HG02870 (cell line): ENCODE measurements at regions not wholly inside any gene's neighbourhood (a gene's known extent, or its start where the extent isn't known, plus 50 kb on each side); places are given as distances from the start of the nearest gene placed in this dataset.
"Not testable (repeated sequence)": the region's sequence is repeated elsewhere in the genome, so short reads cannot be mapped to it uniquely, and the experiment has no call there.

Experiments used
- ATAC-seq: cut with Tn5 transposase; IDR thresholded peaks from one replicate; pipeline ENCODE4 v1.9.1; 2021; ENCODE audit warnings: mild to moderate bottlenecking, moderate library complexity; ENCODE audit not compliant: unreplicated experiment

DNA sequence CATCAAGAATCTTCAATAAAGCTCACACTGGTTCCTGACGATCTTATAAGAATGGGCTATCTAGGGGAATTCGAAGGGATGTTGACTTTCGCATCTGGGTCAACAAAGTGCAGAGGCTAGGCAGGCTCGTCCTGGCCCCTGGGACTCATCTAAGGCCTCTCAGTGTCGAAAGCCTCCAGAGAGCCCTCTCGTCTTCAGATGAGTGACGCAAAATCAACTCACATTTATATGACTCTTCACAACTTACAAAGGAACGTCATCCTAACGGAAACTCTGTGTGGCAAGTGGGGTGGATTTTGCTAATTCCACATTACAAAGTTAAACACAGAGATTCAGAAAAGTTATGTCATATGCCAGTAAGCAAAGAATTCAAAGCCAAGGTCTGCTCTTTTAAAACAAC lies 270.5 kb upstream of the EXOC2 start:
- no peak for ATAC-seq

DNA sequence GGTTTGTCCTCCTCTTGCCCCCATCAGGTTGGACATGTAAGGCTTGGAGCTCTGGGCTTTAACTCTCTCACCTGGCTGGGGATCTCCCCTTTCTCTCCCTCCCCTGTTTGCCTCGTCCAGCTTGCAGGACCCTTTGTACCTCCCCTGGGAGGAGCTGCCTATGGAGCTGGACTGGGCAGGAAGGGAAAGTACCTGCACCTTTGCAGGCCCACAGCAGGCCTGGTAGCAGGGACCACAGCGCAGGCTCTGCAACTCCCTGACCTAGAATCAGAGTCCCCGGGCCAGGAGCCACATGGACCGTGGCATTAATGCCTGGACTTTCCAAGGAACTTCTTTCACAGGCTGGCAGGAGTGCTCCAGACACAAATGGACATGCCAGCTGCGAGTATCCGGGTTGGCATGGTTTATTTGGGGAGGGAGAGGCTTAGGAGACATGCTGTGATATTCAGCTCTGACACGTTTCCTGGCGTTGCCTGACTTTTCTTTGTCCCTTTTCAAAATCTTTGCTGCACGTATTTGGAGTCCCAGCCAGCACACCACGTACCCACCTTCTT lies 268.5 kb upstream of the EXOC2 start:
- ATAC-seq: no peak

DNA sequence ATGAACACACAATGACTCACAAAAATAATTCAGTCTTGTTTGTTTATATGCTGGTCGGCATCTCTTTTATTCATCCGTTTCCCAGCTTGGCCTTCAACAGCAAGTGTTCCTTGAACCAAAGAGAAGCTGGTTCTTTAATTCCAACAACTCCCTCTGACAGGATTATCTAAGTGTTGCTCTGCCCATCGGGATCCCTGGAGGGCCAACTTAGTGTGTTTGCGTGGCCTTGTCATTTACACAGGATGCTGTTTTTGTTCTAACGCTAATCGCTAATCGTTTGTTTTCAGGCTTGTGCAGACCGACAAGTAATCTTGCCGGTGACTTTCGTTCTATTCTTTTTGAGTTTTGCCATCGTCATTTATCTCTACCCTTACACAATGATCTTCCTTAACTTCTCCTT lies 267.4 kb upstream of the EXOC2 start:
- no peak for ATAC-seq

DNA sequence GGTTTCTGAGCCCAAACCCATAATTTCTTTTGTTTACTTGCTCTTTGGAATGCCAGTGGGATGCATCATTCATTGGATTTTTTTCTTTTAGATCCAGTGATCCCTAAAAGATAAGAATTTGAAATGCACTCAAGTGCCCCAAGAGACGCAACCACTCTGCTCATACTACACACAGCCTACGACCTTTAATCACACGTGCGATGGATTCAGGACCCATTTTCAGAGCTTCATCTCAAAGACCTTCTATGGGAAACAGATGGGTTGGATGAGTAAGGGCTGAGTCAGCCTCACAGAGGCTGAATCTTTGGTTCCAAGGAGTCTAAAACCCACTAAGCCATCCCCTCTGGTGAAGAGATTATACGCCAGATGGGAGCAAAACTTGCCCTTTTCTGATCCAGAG lies 265.5 kb upstream of the EXOC2 start:
- ATAC-seq: no peak

DNA sequence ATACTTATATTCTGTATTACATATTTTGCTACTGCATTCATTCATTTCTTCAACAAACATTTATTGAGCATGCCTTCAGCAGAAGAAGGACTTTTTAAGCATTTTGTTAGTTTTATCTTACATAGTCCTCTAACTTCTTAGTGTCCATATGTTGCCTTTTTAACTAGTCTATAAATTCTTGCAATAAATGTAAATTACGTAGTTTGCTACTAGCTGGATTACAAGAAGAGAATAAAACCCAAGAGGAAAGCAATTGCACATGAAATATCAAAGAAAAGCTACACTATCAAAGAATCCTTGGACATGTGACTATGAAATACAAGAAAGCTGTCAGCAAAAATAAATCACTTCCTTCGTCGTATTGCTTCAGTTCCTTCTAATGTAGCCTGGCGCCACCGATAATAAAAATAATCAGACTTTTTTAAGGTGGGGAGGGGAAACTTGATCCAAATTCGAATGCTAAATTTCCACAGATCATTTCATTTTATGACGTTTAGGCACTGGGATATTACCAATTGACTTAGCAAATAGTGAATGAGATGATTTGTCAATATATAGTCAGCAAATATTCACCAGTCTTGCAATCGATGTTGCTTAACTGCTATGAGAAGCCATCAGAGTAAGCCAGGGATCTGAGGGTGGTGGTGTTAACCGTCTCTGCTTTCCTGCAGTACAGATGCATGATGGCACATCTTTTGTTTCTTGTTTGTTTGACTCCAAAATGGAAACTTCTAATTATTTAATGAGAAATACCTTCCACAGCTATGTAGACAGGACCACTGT lies 258.7 kb upstream of the EXOC2 start:
- ATAC-seq: no peak

DNA sequence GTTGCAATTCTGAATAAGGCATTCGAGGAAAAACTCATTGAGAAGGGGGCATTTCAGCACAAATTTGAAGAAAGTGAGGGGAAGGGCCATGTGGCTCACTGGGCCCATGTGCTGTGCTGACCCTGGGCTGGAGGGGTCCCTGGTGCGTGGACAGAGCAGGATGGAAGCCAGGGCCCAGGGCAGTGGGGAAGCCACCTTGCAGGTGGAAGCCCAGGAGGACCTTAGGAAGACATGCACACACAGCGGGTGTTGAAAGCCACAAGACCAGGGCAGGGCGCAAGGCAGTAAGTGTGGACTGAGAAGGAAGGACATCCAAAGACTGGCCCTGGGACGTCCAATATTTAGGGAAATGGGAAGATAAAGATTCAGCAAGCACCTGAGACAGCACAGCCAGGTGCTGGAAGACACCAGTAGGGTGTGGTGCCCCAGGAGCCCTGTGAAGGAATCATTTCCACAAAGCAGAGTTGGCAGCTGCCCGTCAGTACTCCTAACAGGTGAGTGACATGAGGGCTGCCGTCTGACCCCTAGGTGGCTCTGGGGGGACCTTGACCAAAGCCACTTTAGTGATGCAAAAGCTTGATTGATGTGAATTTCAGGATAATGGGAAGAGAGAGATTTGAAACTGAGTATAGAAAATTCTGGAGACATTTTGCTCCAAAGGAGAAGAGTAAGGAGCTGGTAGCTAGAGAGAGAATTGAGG lies 254.4 kb upstream of the EXOC2 start:
- no peak for ATAC-seq

DNA sequence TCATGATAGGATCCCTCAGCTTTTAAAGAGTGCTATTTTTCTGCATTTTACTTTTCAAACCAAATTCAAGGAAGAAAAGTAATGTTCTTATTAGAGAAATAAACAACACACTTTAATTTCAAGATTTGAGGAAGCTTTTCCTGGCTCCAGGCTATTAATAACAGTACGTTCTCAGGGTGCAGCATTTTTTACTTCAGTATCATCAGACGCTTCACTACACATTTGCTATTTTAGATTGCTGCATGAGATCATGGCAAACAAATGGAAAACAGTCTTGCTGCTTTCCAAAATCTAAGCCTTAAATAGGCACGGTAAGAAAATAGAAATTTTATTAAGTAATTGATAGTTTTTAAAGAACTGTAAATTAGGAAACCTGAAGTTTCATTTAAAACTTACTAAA lies 253.6 kb upstream of the EXOC2 start:
- ATAC-seq: no peak

DNA sequence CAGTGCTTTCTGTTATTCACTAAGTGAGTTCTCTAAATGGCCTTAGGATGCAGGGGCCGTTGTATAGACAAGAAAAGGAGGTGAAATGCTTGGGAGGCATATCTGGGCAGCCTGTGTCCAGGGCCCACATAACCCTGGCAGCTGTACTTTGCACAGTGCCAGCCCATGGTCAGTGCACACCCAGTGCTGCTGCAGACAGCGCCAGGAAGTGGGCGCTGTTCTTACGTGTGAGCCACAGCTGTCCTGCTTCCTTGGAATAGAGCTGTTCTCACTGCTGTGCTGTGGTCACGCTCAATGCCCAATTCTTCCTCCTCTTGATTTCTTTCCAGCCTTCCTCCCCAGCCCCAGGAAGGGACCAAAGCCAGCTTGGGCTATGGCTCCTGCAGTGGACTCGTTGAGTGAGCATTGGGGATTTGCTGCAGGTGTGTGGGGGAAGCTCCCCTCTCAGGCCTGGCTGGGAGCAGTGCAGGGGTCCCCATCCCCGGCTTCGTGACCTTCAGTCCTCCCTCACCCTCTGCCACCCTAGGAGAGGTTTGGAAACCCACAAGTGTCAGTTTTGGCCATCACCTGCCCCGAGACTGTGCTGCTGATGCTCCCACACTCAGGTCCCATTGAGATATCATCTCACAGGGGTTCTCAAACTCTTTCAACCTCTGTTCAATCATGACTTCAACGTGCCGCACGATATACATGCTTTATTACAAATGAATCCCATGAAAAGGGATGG lies 246.8 kb upstream of the EXOC2 start:
- no peak for ATAC-seq

DNA sequence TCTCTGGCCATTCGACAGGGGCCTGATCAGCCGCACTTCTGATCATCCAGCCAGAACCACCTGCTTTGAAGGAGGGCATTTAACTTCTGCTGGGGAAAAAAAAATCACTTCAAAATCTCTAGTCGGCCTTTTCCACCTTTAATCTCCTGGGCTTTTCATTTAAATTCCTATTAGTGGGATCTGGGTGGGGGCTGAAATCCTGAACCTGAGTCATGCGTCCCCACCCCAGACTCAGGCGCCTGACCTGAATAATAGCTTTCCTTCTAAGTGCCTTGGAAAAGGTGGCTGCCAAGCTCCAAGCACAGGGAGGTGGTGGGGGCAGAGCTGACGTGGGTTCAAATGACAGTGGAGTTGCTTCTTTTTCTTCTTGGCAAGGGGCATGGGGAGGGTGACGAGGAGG lies 246.0 kb upstream of the EXOC2 start:
- ATAC-seq: no peak

DNA sequence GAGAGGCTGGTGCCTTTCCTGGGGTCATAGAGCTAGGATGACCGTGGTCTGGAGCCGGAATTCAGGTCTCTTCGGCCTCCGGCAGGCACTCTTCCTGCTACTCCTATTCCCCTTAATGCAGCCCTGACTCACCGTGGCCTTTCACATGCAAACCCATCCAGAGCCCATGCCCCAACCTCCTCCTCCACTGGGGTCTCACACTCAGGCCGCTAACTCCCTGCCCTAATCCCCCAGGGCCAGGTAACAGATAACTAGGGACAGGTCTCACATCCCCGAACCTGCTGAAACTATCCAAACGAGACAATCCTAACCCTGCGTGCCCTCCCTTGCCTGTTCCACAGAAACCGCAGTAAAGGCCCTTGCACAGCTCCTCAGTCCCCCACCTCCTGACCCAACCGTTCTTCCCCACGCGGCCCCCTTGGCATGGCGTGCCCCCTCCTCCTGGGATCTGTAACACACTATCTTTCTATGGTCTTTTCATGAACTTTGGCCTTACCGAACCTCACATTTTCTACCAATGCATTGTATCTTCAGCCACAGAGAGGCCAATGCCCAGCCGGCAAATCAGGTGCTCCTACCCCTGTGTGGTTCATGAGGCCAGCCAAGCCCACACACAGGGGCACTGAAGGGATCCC lies 245.4 kb upstream of the EXOC2 start:
- ATAC-seq: no peak

DNA sequence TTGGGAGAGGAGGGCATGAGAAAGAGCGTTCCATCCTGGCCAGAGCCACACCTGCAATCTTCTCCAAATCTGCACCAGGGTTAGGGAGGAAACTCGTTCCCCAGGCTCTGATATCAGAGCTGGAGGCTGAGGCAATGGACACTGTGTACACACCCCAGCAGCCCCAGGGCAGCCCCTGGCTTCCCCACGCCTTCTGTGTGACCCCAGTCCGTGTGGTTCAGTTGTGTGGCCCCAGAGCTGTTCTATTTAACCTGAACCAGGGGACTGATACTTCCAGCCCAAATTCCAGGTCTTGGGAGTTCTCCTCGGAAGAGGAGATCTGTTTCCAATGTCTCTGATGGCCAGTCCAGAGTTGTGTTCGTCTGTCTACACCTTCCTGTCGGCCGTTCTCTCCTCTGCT lies 242.6 kb upstream of the EXOC2 start:
- no peak for ATAC-seq

DNA sequence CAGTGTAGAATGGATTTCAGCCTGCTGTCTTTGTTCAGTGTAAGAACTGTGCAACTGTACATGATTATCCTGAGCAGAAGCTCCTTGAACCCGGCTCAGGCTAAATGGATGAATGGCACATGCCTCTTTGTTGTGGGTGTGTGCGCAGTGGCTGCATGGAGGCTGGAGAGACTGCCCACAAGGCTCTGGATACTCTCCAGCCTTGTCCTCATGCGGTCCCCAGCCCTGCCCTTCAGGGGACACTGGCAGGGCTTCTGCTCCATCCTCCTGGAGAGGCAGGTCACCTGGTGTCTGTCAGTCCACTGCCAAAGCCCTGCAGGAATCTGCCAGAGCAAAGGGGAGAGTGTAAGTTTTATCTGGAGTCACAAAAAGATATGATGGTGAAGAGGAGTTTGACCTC lies 241.7 kb upstream of the EXOC2 start:
- ATAC-seq: no peak

DNA sequence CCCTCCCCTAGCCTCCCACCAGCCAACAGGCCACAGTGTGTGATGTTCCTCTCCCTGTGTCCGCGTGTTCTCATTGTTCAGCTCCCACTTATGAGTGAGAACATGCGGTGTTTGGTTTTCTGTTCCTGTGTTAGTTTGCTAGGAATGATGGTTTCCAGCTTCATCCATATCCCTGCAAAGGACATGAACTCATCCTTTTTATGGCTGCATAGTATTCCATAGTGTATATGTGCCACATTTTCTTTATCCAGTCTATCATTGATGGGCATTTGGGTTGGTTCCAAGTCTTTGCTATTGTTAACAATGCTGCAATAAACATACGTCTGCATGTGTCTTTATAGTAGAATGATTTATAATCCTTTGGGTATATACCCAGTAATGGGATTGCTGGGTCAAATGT lies 239.0 kb upstream of the EXOC2 start:
- ATAC-seq: not testable (repeated sequence)

DNA sequence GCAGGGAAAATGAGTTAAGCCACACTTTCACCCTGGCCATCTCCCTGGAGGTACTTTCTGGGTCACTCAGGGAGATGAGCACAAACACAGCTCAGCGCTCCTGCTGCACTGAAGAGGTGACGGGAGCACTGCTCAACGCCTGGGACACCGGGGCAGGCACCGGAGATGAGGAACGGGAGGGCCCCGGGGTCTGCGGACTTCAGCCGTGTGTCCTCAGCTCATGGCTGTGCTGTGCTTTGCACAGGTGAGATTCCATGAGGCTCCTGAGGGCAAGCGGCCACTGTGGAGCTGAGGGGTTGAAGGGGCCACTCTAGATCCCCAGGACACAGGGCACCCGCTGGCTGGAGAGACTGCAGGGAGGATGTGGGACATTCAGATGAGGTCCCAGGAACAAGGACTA lies 234.2 kb upstream of the EXOC2 start:
- ATAC-seq: no peak

DNA sequence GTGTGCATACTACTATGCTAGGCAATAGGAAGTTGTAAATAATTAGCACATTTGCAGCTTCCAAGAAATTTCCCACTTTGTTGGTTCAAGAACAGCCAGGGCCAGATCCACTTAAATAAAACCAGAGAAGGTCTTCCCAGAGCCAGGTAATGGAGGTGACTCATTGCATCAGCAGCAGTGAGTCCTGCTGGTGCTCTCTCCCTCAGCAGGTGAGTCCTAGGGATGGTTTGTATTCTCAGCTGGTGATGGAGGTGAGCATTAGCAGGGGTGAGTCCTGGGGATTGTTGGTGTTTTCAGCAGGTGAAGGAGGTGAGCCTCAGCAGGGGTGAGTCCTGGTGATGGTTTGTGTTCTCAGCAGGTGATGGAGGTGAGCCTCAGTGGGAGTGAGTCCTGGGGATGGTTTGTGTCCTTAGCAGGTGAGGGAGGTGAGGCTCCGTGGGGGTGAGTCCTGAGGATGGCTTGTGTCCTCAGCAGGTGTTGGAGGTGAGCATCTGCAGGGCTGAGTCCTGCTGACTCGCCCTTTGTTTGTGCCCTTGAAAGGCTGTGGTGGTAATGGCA lies 232.8 kb upstream of the EXOC2 start:
- ATAC-seq: no peak

DNA sequence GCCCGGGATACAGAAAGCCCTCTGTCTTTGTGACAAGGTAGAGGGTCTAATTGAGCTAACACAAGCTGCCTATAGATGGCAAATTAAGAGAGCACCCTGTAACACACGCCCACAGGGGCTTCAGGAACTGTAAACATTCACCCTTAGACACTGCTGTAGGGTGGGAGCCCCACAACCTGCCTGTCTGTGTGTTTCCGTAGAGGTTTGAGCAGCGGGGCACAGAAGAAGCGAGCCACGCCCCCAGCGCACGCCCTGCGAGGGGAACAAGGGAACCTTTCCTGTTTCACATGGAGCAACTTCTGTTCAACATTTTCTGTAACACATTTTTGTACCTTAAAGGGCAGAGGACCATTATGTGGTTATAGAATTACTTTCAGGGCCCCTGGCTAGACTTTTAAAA lies 231.7 kb upstream of the EXOC2 start:
- ATAC-seq: no peak

DNA sequence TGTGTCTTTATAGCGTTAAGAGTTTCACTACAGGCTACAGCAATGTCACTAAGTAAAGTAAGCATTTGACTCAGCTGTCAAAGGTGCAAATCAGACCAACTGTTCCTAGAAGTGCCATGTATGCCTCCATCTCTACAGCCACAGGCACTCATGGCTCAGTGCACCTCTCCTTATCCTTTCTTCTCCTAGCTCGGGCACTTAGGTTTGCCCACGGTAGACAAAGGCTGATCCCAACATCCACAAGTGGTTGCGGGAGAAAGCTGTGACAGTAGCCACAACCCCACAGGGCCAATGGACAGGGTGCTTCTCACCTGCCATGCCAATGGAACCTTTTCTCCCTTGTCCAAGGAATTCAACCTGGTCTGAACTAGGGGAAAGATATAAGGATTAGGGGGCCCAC lies 228.5 kb upstream of the EXOC2 start:
- no peak for ATAC-seq

DNA sequence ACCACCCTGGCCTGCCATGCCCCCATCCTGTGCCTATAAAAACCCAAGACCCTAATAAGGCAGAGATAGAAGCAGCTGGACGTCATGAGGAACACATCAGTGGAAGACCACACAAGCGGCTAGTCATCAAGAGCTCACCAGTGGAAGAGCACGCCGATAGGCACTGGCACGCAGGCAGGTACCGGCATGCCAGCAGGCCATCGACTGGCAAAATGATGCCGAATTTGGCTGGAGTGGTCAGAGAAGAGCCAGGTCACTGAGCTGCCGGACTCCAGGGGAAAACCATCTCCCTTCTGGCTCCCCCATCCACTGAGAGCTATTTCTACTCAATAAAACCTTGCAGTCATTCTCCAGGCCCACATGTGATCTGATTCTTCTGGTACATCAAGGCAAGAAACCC lies 227.6 kb upstream of the EXOC2 start:
- ATAC-seq: no peak

DNA sequence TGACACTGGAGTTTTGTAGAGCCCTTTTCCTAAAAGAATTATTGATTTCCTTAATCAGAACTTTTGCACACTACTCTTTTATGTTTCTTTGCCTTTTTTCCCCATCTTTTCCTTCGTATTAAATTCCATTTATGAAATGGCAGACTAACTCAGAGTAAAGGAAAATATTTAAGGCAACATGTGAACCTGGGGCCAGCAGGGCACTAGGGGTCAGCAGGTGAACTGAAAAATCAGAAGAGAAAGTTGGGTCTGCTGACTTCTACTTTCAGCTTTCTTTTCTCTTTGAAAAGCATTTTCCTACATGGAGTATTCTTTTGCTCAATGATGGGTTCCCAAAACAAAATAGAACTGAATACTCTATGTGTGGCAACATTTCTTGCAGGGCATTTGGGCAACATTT lies 226.6 kb upstream of the EXOC2 start:
- no peak for ATAC-seq

DNA sequence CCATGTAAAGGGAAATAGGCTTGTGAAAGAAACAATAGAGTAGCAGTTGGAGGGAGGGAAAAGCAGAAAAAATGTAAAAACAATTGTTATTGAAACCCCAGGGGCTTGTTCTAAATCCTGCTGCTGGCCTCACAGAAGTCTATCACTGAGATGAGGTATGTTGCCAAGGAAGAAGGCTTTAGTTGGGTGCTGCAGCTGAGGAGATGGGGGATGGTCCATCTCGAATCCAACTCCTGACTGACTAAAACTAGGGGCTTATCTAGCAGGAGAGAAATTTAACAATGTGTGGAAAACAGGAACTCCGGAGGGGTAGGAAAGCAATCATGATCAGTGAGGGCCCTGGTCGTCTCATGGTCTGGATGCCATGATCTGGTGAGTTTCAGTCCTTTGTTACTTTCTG lies 225.0 kb upstream of the EXOC2 start:
- no peak for ATAC-seq

DNA sequence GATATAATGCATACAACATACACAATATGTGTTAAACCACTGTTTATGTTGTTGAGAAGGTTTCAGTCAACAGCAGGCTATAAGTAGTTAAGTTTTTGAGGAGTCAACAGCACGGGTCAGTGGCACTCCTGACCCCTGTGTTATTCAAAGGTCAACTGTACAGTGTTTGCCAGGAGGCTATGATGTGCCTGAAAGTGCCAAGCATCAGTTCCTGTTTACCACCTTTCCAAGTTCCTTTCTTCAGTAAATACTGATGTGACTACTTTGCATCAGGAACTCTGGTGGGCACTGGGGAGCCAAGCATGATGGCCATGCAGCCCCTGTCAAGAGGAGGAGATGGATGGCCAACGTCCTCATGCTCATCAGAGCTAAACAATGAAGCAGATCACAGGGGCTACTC lies 224.4 kb upstream of the EXOC2 start:
- no peak for ATAC-seq
